HEK293 (cell line): ENCODE measurements at regions not wholly inside any gene's neighbourhood (a gene's known extent, or its start where the extent isn't known, plus 50 kb on each side); places are given as distances from the start of the nearest gene placed in this dataset.

Experiments
- CTCF ChIP-seq: fragments of 450-650 bp; formaldehyde crosslinking; IDR thresholded peaks from 2 replicates; pipeline ENCODE4 v1.5.1; 2016; ENCODE audit warnings: missing biosample characterization, missing genetic modification characterization
- ZNF184 ChIP-seq: fragments of 450-650 bp; IDR thresholded peaks from 2 replicates; pipeline ENCODE4 v1.5.1; 2018; ENCODE audit warnings: missing biosample characterization, mild to moderate bottlenecking, missing genetic modification characterization

GRCh38 chr10:89102735-89103134 lies 104.4 kb downstream of the CH25H start:
- TF ChIP-seq CTCF (tag by site-specific recombination) (no peak), ZNF184 (tag by site-specific recombination) (no peak)
